Caco-2 (cell line): ENCODE measurements at regions not wholly inside any gene's neighbourhood (a gene's known extent, or its start where the extent isn't known, plus 50 kb on each side); places are given as distances from the start of the nearest gene placed in this dataset.

ENCODE experiments used
- BruUV-seq: library from RNA; stranded (reverse); fragments of 400-500 nt; replicated peaks from 2 replicates; lab custom pipeline; 2021; lab: Mats Ljungman, UMichigan
- CTCF ChIA-PET: fragments of 300-600 bp; sonication (Branson Sonifier 250); formaldehyde crosslinking; loops from one replicate; lab custom pipeline; 2022; ENCODE audit warnings: antibody characterized with exemption; lab: Charles Lee
- POLR2A ChIA-PET: fragments of 300-600 bp; sonication (Branson Sonifier 250); formaldehyde crosslinking; loops from one replicate; lab custom pipeline; 2022; ENCODE audit warnings: antibody characterized with exemption; lab: Charles Lee
- DNase-seq, 2 experiments: peaks; one replicate each; pipeline versions ENCODE4 v3.0.0 to v3.0.0-alpha.2; 2020 to 2022
- H3K27me3 ChIP-seq: replicated peaks from 2 replicates; pipeline ENCODE4 v1.6.0; 2011; ENCODE audit warnings: low read length; ENCODE audit not compliant: control insufficient read depth, insufficient read depth
- H3K36me3 ChIP-seq: 2 replicates; pipeline ENCODE4 v1.5.1; 2011; ENCODE audit warnings: low read length; ENCODE audit not compliant: control insufficient read depth, insufficient read depth
- H3K4me1 ChIP-seq: fragments of 250-450 bp; sonication (Bioruptor Pico); 2 replicates; pipeline ENCODE4 v1.5.1; 2020; ENCODE audit warnings: mild to moderate bottlenecking
- H3K4me3 ChIP-seq: 2 replicates; pipeline ENCODE4 v1.5.1; 2011; ENCODE audit warnings: low read depth, mild to moderate bottlenecking, control low read depth, low read length
- H3K9me3 ChIP-seq: fragments of 250-450 bp; sonication (Bioruptor Pico); 2 replicates; pipeline ENCODE4 v1.5.1; 2020; ENCODE audit warnings: mild to moderate bottlenecking, moderate library complexity
- H3K27ac Mint-ChIP-seq: one replicate; pipeline ENCODE4 v1.8.0; 2022; ENCODE audit warnings: mixed read lengths; ENCODE audit not compliant: unreplicated experiment
- H3K27me3 Mint-ChIP-seq: one replicate; pipeline ENCODE4 v1.8.0; 2022; ENCODE audit warnings: mixed read lengths; ENCODE audit not compliant: insufficient read depth, unreplicated experiment
- H3K36me3 Mint-ChIP-seq: one replicate; pipeline ENCODE4 v1.8.0; 2022; ENCODE audit warnings: mild to moderate bottlenecking, mixed read lengths; ENCODE audit not compliant: insufficient read depth, unreplicated experiment
- H3K4me1 Mint-ChIP-seq: one replicate; pipeline ENCODE4 v1.8.0; 2022; ENCODE audit warnings: low read depth, mixed read lengths; ENCODE audit not compliant: unreplicated experiment
- H3K4me3 Mint-ChIP-seq: one replicate; pipeline ENCODE4 v1.8.0; 2022; ENCODE audit warnings: mild to moderate bottlenecking, moderate library complexity, mixed read lengths; ENCODE audit not compliant: unreplicated experiment
- H3K9me3 Mint-ChIP-seq: one replicate; pipeline ENCODE4 v1.8.0; 2022; ENCODE audit warnings: mixed read lengths; ENCODE audit not compliant: unreplicated experiment
- intact Hi-C: fragments of 100-400 bp; cut with micrococcal nuclease; formaldehyde crosslinking; loops from one replicate; pipeline ENCODE4 v1.10.0; 2022; ENCODE audit not compliant: unreplicated experiment
- TF ChIP-seq, protein P1 (sequence below), 2 experiments: fragments of 200-600 bp in 1 of 2; IDR thresholded peaks; 1 replicate in 1 of 2; 2 replicates in 1 of 2; pipeline versions ENCODE4 v1.5.1 to v1.8.0; 2011 to 2022; ENCODE audit warnings: antibody characterized with exemption in 1 of 2, control low read depth in 1 of 2, inconsistent platforms in 1 of 2, low read depth in 1 of 2, low read length in 1 of 2, mild to moderate bottlenecking in 1 of 2, moderate library complexity in 1 of 2; ENCODE audit not compliant: insufficient read depth in 1 of 2, severe bottlenecking in 1 of 2, unreplicated experiment in 1 of 2

DNA sequence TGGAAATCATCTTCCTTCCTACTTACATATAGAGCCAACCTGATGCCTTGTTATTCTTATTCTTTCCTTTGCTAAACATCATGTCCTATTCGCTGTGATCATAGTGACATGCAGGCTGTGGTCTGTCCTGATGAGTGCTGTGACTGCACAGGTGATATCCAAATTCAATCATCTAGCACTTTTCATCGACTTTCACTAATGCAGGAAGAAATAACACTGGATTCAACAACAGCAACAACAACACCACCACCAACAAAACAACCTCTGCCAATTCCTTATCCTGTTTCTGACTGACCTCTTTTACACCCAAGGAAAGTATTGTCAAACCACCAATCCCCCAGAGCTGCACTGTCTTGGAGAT is 203.2 kb upstream of the PHYHIPL start:
- Histone ChIP-seq H3K9me3 (no peaks in the 10 kb centered on the region), H3K4me3 (no peak overlapping the region), H3K27me3 (no peaks in the 10 kb centered on the region), H3K36me3 (no peaks in the 10 kb centered on the region), H3K4me1 (peaks cover 3% of the 10 kb centered on the region; the same call in 1 of the 2 replicates)
- DNase-seq: no peak
- TF ChIP-seq, protein P1, sequence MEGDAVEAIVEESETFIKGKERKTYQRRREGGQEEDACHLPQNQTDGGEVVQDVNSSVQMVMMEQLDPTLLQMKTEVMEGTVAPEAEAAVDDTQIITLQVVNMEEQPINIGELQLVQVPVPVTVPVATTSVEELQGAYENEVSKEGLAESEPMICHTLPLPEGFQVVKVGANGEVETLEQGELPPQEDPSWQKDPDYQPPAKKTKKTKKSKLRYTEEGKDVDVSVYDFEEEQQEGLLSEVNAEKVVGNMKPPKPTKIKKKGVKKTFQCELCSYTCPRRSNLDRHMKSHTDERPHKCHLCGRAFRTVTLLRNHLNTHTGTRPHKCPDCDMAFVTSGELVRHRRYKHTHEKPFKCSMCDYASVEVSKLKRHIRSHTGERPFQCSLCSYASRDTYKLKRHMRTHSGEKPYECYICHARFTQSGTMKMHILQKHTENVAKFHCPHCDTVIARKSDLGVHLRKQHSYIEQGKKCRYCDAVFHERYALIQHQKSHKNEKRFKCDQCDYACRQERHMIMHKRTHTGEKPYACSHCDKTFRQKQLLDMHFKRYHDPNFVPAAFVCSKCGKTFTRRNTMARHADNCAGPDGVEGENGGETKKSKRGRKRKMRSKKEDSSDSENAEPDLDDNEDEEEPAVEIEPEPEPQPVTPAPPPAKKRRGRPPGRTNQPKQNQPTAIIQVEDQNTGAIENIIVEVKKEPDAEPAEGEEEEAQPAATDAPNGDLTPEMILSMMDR (IDR thresholded peaks at IDR 0.05; ENCODE audit: insufficient read depth in 1 of 2, low read depth in 1 of 2, low read length in 1 of 2, severe bottlenecking in 1 of 2, unreplicated experiment in 1 of 2): no peak
- no peaks in the 10 kb centered on the region for H3K27me3 Mint-ChIP-seq
- no TSS peak for BruUV-seq
- no peak overlapping the region for H3K27ac Mint-ChIP-seq
- no peaks in the 10 kb centered on the region for H3K36me3 Mint-ChIP-seq
- H3K9me3 Mint-ChIP-seq: peaks cover 18% of the 10 kb centered on the region
- CTCF ChIA-PET: no interaction called here
- peaks cover 13% of the 10 kb centered on the region for H3K4me1 Mint-ChIP-seq
- intact Hi-C loops: no loop called here
- no peak overlapping the region for H3K4me3 Mint-ChIP-seq
- POLR2A ChIA-PET: no interaction called here

DNA sequence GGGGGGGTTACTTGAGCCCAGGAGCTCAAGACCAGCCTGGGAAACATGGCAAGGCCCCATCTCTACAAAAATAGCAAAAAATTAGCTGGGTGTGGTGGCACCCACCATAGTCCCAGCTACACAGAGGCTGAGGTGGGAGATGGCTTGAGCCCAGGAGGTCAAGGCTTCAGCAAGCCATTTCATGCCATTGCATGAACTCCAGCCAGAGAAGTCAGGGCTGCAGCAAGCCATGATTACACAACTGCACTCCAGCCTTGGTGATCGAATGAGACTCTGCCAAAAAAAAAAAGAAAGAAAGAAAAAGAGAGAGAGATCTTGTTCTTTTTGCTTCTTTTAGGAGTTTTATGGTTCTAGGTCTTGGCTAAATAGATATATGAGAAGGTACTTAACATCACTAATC is 200.2 kb upstream of the PHYHIPL start:
- CTCF ChIA-PET: no interaction called here
- intact Hi-C loops: loop anchor here (1.0 kb wide), 1 partner anchor 9 kb away; no protein-coding TSS in a partner anchor
- no peaks in the 10 kb centered on the region for H3K36me3 Mint-ChIP-seq
- BruUV-seq: no TSS peak
- Histone ChIP-seq H3K9me3 (no peaks in the 10 kb centered on the region), H3K36me3 (no peaks in the 10 kb centered on the region), H3K4me1 (no peaks in the 10 kb centered on the region), H3K27me3 (no peaks in the 10 kb centered on the region), H3K4me3 (no peak overlapping the region)
- H3K27me3 Mint-ChIP-seq: no peaks in the 10 kb centered on the region
- TF ChIP-seq, protein P1 (IDR thresholded peaks at IDR 0.05; ENCODE audit: insufficient read depth in 1 of 2, low read depth in 1 of 2, low read length in 1 of 2, severe bottlenecking in 1 of 2, unreplicated experiment in 1 of 2): no peak
- POLR2A ChIA-PET: no interaction called here
- no peak for DNase-seq
- H3K4me3 Mint-ChIP-seq: no peak overlapping the region
- H3K27ac Mint-ChIP-seq: no peak overlapping the region
- H3K4me1 Mint-ChIP-seq: no peaks in the 10 kb centered on the region
- H3K9me3 Mint-ChIP-seq: peaks cover 10% of the 10 kb centered on the region

DNA sequence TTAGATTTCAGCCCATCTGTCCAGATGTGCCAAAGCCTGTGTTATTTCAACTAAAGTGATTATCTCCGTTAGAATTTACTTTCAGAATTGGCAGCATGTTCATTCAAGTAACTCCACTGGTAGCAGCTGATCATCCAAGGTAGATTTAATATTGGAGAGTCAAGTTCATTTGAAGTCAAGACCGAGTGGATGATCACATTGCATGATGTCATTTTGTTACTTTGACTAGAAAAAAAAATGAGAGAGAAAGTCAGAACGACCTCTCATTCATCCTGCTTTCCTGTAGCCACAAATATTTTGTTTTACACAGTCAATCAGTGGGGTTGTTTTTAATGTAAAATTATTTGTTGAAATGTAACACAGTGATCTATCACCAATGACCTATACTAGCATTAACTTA is 196.7 kb upstream of the PHYHIPL start:
- H3K4me3 Mint-ChIP-seq: no peak overlapping the region
- H3K36me3 Mint-ChIP-seq: no peaks in the 10 kb centered on the region
- H3K27ac Mint-ChIP-seq: no peak overlapping the region
- intact Hi-C loops: no loop called here
- ChIA-PET POLR2A (no interaction called here), CTCF (no interaction called here)
- TF ChIP-seq, protein P1 (IDR thresholded peaks at IDR 0.05; ENCODE audit: insufficient read depth in 1 of 2, low read depth in 1 of 2, low read length in 1 of 2, severe bottlenecking in 1 of 2, unreplicated experiment in 1 of 2): no peak
- H3K4me1 Mint-ChIP-seq: no peaks in the 10 kb centered on the region
- no peak for DNase-seq
- Histone ChIP-seq H3K4me3 (no peak overlapping the region), H3K9me3 (no peaks in the 10 kb centered on the region), H3K36me3 (no peaks in the 10 kb centered on the region), H3K27me3 (no peaks in the 10 kb centered on the region), H3K4me1 (no peaks in the 10 kb centered on the region)
- H3K27me3 Mint-ChIP-seq: no peaks in the 10 kb centered on the region
- peaks cover 10% of the 10 kb centered on the region for H3K9me3 Mint-ChIP-seq
- BruUV-seq: no TSS peak
